NCI-H345 treated with DMSO at 0.1 percent for 48 hours (cell line): ENCODE measurements at regions not wholly inside any gene's neighbourhood (a gene's known extent, or its start where the extent isn't known, plus 50 kb on each side); places are given as distances from the start of the nearest gene placed in this dataset.

Experiments
- DNase-seq: peaks from one replicate; lab custom pipeline; 2025; ENCODE audit not compliant: unreplicated experiment; lab: John Stamatoyannopoulos, UW

- DNase-seq: no peak
Measured at GRCh38 chr7:86975449-86975848, 84.0 kb downstream of the ELAPOR2 start.

- no peak for DNase-seq
Measured at GRCh38 chr7:86972072-86972471, 87.4 kb downstream of the ELAPOR2 start.

GRCh38 chr7:86970986-86971385 lies 88.5 kb downstream of the ELAPOR2 start:
- no peak for DNase-seq

- DNase-seq: no peak
Measured at GRCh38 chr7:86970547-86970946, 88.9 kb downstream of the ELAPOR2 start.

- no peak for DNase-seq
Measured at GRCh38 chr7:86969865-86970264, 89.6 kb downstream of the ELAPOR2 start.

GRCh38 chr7:86968618-86969017 lies 90.8 kb downstream of the ELAPOR2 start:
- no peak for DNase-seq

- no peak for DNase-seq
Measured at GRCh38 chr7:86966916-86967315, 92.5 kb downstream of the ELAPOR2 start.

GRCh38 chr7:86965727-86966120 lies 93.7 kb downstream of the ELAPOR2 start:
- DNase-seq: no peak

GRCh38 chr7:86964973-86965726 lies 94.3 kb downstream of the ELAPOR2 start:
- DNase-seq: no peak

- DNase-seq: no peak
Measured at GRCh38 chr7:86963599-86964230, 95.7 kb downstream of the ELAPOR2 start.

GRCh38 chr7:86962623-86963022 lies 96.8 kb downstream of the ELAPOR2 start:
- no peak for DNase-seq

GRCh38 chr7:86961686-86962085 lies 97.8 kb downstream of the ELAPOR2 start:
- no peak for DNase-seq

GRCh38 chr7:86958380-86958779 lies 101.1 kb downstream of the ELAPOR2 start:
- DNase-seq: no peak

GRCh38 chr7:86956567-86956966 lies 102.9 kb downstream of the ELAPOR2 start:
- DNase-seq: no peak

- no peak for DNase-seq
Measured at GRCh38 chr7:86955895-86956503, 103.5 kb downstream of the ELAPOR2 start.

GRCh38 chr7:86954971-86955370 lies 104.5 kb downstream of the ELAPOR2 start:
- no peak for DNase-seq

- DNase-seq: no peak
Measured at GRCh38 chr7:86953653-86954336, 105.7 kb downstream of the ELAPOR2 start.

GRCh38 chr7:86953219-86953618 lies 106.2 kb downstream of the ELAPOR2 start:
- DNase-seq: no peak

- no peak for DNase-seq
Measured at GRCh38 chr7:86951895-86952294, 107.6 kb downstream of the ELAPOR2 start.

GRCh38 chr7:86950944-86951343 lies 108.5 kb downstream of the ELAPOR2 start:
- no peak for DNase-seq

- DNase-seq: no peak
Measured at GRCh38 chr7:86950360-86950759, 109.1 kb downstream of the ELAPOR2 start.

GRCh38 chr7:86949779-86950260 lies 109.6 kb downstream of the ELAPOR2 start:
- no peak for DNase-seq
